Neural progenitor cell (in vitro differentiated cells): ENCODE measurements at regions not wholly inside any gene's neighbourhood (a gene's known extent, or its start where the extent isn't known, plus 50 kb on each side); places are given as distances from the start of the nearest gene placed in this dataset.

ENCODE experiments used
- CTCF ChIP-seq: fragments of 200-600 bp; sonication (generic); IDR thresholded peaks from 2 replicates; pipeline ENCODE4 v1.5.1; 2017; ENCODE audit warnings: antibody characterized with exemption, mild to moderate bottlenecking
- EZH2phosphoT487 ChIP-seq: fragments of 200-600 bp; sonication (generic); IDR thresholded peaks from 2 replicates; pipeline ENCODE4 v1.6.1; 2017; ENCODE audit warnings: antibody characterized with exemption

- TF ChIP-seq CTCF (no peak), EZH2phosphoT487 (no peak)
Observed at GRCh38 chr3:70779296-70779695, 466.9 kb upstream of the MDFIC2 start.
